ENCODE measurements at regions not wholly inside any gene's neighbourhood (a gene's known extent, or its start where the extent isn't known, plus 50 kb on each side); places are given as distances from the start of the nearest gene placed in this dataset.

DNA sequence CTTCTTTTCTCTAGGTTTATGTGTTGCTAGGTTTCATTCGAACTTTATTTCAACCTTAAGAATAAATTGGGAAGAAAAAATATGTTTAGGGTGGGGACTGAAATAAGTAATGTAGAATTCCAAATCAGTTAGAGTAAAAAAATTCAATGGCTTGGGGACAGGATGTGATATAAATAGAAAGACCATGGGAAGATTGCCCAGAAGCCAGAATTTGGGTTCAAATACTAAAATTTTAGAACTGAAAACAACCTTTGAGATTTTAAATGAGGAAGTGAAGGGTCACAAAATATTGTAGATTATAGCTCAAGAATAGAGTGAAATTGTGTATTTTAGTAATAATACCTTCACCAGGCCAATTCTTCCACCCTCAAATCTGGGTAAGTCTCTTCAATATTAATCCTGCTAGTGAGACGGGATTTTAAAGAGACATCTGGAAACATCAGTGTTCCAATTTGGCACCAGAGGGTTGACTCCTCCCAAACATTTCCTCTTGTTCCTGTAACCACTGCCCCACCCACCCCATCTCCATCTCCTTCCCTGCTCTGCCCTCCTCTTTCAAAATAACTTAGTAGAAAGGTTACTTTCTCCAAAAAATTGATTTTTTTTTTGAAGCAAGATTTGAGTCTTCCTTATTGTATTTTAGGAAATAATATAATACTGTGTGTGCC is 51.3 kb upstream of the FAM3C start:
- DNase-seq: no peak

DNA sequence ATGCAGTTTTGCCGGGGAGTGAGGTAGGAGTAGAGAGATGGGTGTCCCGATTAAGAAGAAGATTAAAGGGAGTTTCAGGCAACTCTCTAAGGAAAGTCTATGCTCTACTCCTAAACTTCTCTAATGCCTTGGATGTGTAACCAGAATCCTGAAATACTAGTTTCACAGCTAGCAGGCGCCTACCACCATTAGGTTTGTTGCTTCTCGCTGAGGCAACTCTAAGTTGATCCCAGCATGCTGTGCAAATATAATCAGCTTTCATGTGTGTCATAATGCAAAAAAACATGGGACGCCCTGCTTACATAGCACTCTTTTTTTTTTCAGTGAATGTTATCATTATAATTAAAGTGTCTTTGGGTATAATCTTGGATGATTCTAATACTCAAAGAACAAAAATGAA is 50.4 kb upstream of the FAM3C start:
- no peak for DNase-seq

Measured in NCI-H1092 (cell line).